Posterior cingulate gyrus (tissue), 11 donors: ENCODE measurements at regions not wholly inside any gene's neighbourhood (a gene's known extent, or its start where the extent isn't known, plus 50 kb on each side); places are given as distances from the start of the nearest gene placed in this dataset.
A peak's percentile ranks its signal among the peaks of the same experiment; 100 is the strongest.
"Not testable (repeated sequence)": the region's sequence is repeated elsewhere in the genome, so short reads cannot be mapped to it uniquely, and the experiment has no call there.

Source experiments
- DNase-seq, 10 donors: peaks; one replicate each; pipeline versions ENCODE4 v3.0.0 to v3.0.0-alpha.2; 2020 to 2021; ENCODE audit warnings: mixed read lengths in 3 of 10
- intact Hi-C: fragments of 100-400 bp; cut with DNase I; formaldehyde crosslinking; loops from one replicate; pipeline ENCODE4 v1.15.1; 2023

- intact Hi-C loops = no loop called here
Measured at GRCh38 chr13:75180805-75181455, 301.0 kb downstream of the TBC1D4 start.

DNA sequence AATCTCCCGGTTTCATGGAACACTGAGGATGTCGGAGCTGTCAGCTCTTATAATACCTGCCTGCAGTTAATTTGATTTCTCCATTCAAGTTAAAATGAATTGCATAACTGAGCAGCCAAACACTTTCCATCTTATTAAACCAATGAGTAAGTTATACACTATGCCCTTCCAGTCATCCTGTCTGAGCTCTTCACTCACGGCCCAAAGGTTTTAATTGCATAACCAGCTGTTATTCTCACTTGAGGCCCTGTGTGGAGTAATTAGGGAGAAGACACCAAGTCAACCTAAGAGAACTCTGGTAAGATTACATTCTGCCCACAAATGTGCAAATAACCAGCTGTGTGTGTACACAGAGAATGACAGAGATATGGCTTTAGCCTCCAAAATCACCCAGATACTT, 303.5 kb downstream of the TBC1D4 start:
- intact Hi-C loops = no loop called here
- no peak for DNase-seq

More at GRCh38 chr13:75180805-75181455, 301.0 kb downstream of the TBC1D4 start:
- DNase-seq = no peak

DNA sequence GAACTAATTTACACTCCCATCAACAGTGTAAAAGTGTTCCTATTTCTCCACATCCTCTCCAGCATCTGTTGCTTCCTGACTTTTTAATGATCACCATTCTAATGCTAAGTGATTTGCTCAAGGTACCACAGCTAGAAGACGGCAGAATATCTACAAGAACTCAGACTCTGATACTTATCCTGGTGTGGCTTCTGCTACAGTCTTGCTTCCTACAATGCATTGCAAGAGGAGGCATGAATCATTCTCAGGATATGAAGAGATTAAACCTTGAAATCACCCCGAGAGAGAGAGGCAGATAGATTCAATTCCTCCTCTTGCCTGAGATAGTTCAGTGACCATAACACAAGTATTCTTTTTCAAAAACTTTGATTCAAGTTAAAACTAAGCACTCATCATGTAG, 306.4 kb downstream of the TBC1D4 start:
- DNase-seq = no peak
- intact Hi-C loops = no loop called here

DNA sequence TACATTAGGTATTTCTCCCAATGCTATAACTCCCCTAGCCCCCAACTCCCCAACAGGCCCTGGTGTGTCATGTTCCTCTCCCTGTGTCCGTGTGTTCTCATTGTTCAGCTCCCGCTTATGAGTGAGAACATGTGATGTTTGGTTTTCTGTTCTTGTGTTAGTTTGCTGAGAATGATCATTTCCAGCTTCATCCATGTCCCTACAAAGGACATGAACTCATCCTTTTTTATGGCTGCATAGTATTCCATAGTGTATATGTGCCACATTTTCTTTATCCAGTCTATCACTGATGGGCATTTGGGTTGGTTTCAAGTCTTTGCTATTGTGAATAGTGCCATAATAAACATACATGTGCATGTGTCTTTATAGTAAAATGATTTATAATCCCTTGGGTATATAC, 306.9 kb downstream of the TBC1D4 start:
- DNase-seq, intact Hi-C loops: not testable (repeated sequence)

DNA sequence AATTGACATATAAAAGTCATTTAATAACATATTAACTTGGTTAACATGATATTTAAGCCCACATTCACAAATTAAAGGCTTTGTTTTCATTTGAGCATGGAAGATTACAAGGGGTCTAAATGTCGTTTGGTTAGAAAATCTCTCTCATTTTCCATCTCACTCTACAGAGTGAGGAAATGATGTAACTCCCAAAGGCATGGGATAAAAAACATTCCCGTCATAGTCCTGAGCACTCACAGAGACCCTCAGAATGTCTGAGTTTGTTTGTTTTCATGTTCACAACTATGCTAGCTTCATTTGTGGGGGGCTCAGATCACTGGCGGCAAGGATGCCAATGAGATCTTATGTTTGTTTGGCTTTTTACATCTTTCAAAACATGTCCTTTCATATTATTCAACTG, 307.5 kb downstream of the TBC1D4 start:
- intact Hi-C loops = no loop called here
- no peak for DNase-seq

DNA sequence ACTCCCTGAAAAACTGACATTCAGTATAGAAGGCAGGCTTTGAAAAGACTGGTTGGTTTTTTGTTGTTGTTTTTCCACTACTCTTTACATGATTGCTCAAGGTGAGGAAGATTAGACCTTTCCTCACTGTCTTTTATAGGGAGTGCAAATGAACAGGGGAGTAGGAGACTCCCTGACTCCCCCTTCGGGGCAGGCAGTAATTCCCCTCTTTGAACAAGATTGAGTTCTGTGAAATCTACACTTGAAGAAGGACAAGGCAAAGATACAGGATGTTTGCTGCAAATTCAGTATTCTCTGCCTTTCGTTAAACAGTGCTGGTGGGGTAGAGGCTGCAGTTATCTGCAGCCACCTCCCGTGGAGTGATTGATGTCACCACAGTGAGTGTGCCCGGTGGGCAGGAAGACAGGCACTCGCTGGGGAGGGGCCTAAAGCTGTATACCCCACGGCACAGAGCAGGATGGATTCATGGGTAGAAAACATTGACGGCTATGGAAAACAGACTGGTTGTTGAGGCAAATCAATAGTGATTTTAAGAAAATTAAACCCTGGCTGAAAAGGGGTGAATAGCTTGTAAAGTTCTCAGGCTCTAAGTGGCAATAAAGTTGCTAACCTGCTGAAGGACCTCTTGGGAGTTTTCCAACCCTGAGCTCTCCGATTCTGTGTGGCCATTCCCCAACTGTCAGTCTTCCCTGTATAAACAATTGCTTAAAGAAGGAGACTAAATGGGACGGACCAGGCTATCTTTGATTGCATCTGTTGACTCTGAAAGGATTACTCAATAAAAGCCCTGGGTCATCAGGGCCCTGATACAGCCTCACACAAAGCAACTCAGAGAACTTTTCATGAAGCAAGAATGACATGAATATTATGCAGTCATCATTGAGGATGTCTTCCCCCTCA, 308.3 kb downstream of the TBC1D4 start:
- DNase-seq = no peak
- intact Hi-C loops = no loop called here

GRCh38 chr13:75170311-75170710, 311.7 kb downstream of the TBC1D4 start:
- DNase-seq = no peak
- intact Hi-C loops = no loop called here

DNA sequence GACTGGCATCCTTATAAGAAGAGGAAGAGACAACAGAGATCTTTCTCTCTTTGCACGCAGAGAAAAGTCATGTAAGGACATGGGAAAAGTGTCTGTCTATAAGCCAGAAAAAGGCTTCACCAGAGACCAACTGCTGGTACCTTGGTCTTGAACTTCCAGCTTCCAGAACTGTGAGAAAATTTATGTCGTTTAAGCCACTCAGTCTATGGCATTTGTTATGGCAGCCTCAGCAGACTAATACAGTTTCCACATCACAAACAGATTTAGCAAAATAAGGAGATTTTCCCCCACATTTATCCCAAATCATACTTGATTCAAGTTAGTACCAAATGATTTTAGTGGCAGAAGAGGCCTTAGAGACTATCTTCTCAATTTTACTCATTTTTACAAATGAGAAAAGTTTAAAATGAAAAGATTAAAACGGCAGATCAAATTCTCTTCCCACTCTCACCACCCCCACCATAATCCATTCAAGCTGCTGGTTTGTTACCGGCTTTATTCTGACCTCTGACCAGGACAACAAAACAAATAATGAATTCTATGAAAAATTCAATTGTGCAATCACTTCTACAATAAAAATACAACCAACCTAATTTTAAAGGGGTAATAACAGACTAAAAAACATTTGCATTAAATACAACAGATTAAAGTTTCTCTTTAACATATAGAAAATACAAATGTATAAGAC, 316.3 kb downstream of the TBC1D4 start:
- intact Hi-C loops = no loop called here
- DNase-seq = no peak

DNA sequence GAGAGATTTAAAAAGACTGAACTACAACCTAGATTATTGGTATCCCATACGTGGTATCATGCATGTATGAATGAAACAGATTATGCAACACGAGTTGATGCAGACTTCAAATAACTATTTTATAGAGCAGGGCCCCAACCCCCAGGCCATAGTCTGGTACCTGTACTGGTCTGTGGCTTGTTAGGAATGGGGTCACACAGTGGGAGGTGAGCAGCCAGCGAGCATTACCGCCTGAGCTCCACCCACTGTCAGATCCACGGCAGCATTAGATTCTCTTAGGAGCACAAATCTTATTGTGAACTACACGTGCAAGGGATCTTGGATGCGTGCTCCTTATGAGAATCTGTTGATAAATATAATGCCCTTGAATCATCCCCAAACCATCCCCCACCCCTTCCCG, 320.2 kb downstream of the TBC1D4 start:
- DNase-seq = no peak
- intact Hi-C loops = no loop called here

DNA sequence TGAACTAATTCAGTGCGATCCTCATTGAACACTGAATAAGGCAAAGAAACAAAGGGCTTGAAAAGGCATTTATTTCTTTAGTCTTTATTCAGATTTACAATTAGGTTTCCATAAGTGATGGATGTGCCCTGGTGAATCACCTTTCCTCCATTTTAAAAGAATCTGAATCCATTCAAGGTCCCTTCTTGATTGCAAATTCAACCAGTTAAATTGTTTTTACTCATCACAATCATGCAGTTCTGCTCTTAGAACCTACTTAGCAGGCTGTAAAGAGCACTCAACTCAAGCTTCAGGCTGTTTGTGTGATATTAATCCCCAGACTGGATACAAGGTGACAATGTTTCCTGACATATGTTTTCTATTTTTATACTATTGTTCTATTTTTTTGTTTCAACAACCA, 321.0 kb downstream of the TBC1D4 start:
- no peak for DNase-seq
- intact Hi-C loops = no loop called here

- DNase-seq = no peak
- intact Hi-C loops = no loop called here
Measured at GRCh38 chr13:75154331-75154730, 327.6 kb downstream of the TBC1D4 start.

GRCh38 chr13:75153834-75154233, 328.1 kb downstream of the TBC1D4 start:
- intact Hi-C loops = no loop called here
- no peak for DNase-seq

- no peak for DNase-seq
- intact Hi-C loops = no loop called here
Measured at GRCh38 chr13:75153386-75153785, 328.6 kb downstream of the TBC1D4 start.

- intact Hi-C loops = no loop called here
- DNase-seq = peak in 1 of 10 donors; percentile 54
Measured at GRCh38 chr13:75151081-75151643, 330.8 kb downstream of the TBC1D4 start.

GRCh38 chr13:75149776-75150175, 332.2 kb downstream of the TBC1D4 start:
- intact Hi-C loops = no loop called here
- no peak for DNase-seq

- DNase-seq = no peak
- intact Hi-C loops = no loop called here
Measured at GRCh38 chr13:75147946-75148345, 334.0 kb downstream of the TBC1D4 start.

DNA sequence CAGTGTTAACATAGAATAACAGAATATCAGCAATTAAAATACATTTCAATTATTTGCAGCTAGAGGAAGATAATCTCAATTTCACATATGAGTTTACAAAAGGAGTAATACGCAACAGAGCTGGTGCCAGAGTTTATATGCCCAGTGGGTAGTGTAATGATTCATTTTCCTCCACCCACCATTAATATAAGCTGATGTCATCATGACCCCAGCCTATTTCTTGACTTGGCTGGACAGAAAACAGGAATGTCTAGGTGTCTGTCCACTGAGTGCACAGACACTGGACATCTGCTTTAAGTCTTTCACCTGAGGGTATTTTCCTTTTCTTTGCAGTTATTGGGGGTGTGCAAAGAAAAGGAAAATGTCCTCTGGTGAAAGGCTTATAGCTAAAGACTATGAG, 335.5 kb downstream of the TBC1D4 start:
- intact Hi-C loops = no loop called here
- DNase-seq = no peak

- no peak for DNase-seq
- intact Hi-C loops = no loop called here
Measured at GRCh38 chr13:75145927-75146326, 336.0 kb downstream of the TBC1D4 start.

DNA sequence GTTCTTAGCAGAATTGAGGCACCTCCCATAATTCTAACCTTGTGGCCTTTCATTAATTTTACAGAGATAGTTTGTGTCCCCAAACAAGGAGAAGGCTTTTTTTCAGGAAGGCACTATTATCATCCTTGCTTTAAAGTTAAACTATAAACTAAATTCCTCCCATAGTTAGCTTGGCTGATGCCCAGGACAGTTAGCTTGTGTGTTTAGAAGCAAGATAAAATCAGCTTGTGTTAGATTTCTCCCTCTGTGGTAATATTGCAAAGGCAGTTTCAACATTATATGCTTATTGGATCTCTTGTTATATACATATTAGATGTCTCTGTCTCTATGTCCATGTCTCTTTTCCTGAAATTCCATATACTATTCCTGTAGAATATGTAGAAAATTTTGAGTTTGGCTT, 342.7 kb downstream of the TBC1D4 start:
- intact Hi-C loops = no loop called here

GRCh38 chr13:75137911-75138571, 343.9 kb downstream of the TBC1D4 start:
- intact Hi-C loops = no loop called here
- DNase-seq = no peak

More for the DNA sequence above, 342.7 kb downstream of the TBC1D4 start:
- no peak for DNase-seq

DNA sequence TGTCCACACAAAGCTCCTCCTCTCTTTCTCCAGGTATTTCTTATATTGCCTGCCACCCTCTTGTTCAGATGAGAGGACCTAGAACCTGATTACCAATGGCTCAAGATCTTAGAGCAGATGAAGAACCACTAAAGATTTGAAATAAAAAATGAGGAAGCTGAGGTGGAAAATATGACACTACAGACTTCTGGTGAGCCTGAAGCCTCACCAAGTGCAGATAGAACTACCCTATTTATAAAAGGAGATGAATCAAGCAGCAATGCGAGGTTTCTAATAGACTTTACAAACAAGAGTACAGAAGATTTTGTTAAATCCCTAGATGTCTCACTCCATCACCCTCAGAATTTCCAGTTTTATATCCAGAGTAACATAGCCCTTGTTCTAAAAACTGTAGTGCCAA, 345.8 kb downstream of the TBC1D4 start:
- intact Hi-C loops = no loop called here
- no peak for DNase-seq
